GM19324 (cell line): ENCODE measurements at regions not wholly inside any gene's neighbourhood (a gene's known extent, or its start where the extent isn't known, plus 50 kb on each side); places are given as distances from the start of the nearest gene placed in this dataset.

Experiments used
- ATAC-seq: cut with Tn5 transposase; IDR thresholded peaks from one replicate; pipeline ENCODE4 v1.9.1; 2021; ENCODE audit warnings: mild to moderate bottlenecking, moderate library complexity; ENCODE audit not compliant: unreplicated experiment, low FRiP score

- no peak for ATAC-seq
Measured at GRCh38 chr10:31647861-31648260, 280.8 kb downstream of the ARHGAP12 start.

DNA sequence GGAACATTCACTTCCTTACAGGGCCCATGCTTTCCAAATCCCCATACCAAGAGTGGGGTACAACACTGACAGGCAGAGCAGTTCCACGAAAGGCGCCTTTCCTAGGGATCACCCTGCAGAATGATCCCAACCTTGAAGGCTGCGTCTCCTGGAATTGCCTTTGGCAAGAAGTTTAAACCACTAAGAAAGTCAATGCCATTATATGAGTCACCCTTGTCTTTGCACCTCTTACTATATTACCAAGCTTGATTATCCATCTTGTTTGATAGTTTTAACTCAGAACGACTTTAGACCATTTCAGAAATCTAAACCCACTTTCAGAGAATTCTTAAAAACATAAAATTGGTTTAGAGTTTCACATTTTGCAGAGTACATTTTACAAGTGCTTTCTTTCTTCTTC, 282.1 kb downstream of the ARHGAP12 start:
- ATAC-seq, result no peak

GRCh38 chr10:31645786-31646185, 282.8 kb downstream of the ARHGAP12 start:
- no peak for ATAC-seq

DNA sequence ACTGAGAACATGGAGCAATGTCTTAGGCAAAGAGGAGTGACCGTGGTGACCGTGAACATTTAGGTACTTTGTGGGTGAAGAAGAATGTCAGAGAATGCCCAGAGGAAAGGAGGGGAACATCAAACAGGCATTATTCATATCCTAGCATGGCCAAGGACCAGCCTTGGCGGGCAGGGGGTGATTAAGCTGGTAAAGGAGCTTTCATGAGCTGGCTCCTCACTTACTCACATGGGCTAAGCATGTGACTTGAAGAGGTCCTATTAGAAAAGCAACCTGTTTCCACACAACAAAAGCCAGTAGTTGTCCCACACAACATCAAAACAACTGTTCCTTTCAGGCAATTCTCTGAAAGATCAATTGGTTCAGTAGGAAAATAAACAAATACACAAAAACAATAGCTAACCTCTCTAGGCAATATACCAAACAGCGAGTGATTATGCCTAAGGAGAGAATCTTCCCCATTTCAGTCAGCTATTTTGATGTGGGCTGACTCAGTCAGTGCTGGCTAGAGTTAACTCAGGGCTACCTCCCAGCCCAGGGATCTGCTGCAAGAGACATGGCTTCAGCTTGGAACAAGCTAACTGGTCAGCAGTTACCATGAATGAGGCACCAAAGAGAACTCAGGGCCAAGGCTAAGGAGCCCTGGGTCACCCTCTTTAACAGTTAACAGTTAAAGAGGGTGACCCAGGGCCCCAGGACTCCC, 283.5 kb downstream of the ARHGAP12 start:
- ATAC-seq, result no peak

DNA sequence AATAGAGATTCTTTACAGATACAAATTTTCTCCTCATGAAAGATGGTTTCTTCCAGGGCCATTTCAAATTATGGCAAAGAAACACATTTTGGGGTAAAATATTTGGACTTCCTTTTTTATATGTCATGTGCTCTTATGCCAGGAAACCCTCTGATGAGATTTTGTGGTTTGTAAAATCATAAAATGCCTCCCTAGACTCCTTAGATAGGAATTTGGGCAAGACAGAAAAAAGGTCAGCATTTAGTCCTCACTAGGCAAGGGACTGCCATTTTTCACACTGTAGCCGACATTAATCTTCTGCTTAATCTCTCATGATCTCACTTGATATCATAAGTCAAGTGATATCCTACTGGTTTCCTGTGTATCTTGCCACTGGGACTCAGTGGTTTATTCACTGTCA, 286.4 kb downstream of the ARHGAP12 start:
- no peak for ATAC-seq

GRCh38 chr10:31635415-31636065, 293.1 kb downstream of the ARHGAP12 start:
- ATAC-seq, result no peak

GRCh38 chr10:31635009-31635408, 293.6 kb downstream of the ARHGAP12 start:
- no peak for ATAC-seq

- ATAC-seq, result no peak
Measured at GRCh38 chr10:31630861-31631567, 297.6 kb downstream of the ARHGAP12 start.

GRCh38 chr10:31625566-31625965, 303.1 kb downstream of the ARHGAP12 start:
- ATAC-seq, result no peak

DNA sequence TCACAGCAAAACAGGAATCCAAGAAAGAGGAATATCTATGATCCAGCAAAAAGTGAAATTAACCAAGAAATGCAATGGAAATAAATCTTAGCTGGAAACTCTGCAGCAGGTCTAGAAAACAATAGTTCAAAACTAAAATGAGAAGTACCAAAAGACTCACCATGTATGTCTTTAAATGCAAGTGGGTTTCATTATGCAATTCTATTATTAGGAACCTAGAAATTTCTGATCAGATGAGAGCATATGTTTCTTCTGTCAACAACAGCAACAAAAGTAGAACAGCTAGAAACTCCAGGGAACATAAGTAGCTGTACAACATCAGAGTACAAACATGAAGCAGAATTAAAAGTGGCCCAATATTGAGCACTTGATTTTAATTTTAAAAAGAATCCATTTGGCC, 304.0 kb downstream of the ARHGAP12 start:
- ATAC-seq, result no peak

DNA sequence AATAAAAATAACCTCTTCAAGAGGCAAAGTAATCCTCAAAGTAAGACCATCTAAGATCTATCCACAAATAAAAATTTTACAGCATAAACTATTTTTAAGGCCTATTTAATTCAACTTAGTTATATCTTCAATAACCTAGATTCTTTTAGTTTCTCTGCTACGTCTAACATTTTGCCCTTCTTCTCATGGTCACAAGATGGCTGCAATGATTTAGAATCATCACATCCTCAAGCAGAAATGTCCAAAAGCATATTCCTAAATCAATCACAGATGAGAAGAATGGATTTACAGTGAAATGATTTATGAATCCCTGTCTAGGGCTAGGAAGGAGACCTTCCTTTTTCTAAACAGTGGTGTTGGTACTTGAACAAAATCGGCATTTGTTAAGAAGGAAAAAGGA, 304.7 kb downstream of the ARHGAP12 start:
- no peak for ATAC-seq

DNA sequence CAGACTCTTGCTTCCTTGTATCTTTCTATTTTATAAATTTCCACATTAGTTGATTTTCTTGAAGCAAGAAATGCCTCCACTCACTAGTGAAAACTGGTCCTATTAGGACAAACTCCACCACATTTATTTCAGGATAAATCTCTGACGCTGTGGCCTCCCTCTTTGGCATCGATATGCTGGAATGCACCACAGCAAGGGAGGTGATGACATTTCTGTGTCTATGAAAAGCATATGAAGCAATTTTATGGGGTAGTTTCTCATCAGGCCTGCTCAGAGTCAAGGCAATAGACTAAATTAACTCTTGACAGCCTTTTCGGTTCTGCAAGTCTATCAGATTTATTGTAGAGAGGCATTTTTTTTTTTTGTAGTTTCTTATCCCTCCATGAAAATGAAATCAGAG, 304.4 kb downstream of the ZEB1 start:
- no peak for ATAC-seq

GRCh38 chr10:31622978-31623377, 304.0 kb downstream of the ZEB1 start:
- no peak for ATAC-seq

DNA sequence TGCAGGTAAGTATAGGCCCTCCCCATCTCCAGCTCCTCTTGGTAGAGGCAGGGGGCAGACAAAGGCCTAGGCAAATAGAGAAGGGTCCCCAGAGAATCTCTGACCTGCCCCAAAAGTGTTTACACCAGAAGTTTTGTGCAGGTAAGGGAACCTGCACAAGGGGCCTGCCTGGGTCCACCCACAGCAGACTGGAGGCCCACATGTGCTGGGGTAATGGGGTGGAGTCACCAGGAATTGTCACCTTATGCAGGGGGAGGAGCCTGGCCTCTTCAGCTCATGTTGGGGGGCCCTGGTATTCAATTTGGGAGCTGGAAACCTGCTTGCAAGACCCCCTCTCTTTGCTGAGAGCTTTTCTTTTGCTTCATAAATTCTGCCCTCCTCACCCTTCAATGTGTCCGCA, 302.7 kb downstream of the ZEB1 start:
- ATAC-seq, result no peak

GRCh38 chr10:31620226-31621151, 301.5 kb downstream of the ZEB1 start:
- ATAC-seq, result no peak

GRCh38 chr10:31619531-31620061, 300.6 kb downstream of the ZEB1 start:
- ATAC-seq, result no peak

GRCh38 chr10:31618541-31619291, 299.7 kb downstream of the ZEB1 start:
- ATAC-seq, result no peak

- no peak for ATAC-seq
Measured at GRCh38 chr10:31617757-31618156, 298.7 kb downstream of the ZEB1 start.

DNA sequence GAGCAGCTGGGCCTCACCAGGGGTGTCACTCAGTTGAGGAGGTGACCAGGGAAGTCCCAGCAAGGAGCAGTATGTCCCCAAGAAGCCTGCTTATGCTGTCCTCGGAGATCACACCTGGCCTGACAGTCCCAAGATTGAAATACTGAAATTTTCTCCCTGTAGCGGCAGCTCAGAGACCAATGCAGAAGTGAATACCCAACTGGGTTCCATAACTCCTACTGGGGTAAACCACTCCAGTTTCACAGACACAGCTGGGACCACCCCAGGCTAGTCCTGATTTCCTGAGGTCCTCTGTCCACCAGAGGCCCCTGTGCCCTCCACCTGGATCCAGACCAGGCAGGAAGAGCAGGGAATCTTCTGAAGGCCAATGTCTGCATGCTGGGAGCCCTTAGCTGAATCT, 298.1 kb downstream of the ZEB1 start:
- no peak for ATAC-seq

DNA sequence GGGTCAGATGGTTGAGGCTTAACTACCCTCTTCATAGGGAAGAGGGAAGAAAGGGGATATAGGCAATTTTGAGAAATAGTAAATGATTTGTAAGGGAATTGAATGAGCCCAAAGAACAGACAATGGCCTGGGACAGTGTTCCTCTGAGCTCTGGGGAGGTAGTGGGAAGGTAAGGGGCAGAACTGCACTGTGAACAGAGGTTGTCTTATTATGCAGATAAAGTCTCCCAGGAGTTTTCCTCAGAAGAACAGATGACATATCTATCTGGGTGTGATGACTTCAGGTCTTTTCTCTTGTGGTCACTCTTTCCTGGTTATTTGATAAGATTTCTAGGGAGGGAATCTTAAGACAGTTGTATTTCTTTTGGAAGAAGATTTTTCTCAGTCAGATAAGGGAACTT, 296.1 kb downstream of the ZEB1 start:
- ATAC-seq, result no peak
